ENCODE measurements at regions not wholly inside any gene's neighbourhood (a gene's known extent, or its start where the extent isn't known, plus 50 kb on each side); places are given as distances from the start of the nearest gene placed in this dataset.
"Not testable (repeated sequence)": the region's sequence is repeated elsewhere in the genome, so short reads cannot be mapped to it uniquely, and the experiment has no call there.

- H3K4me3 ChIP-seq (ENCODE audit: insufficient read depth in 1 of 2, low read depth in 1 of 2, low read length in 2 of 2): no peak overlapping the region
- H2AFZ ChIP-seq (ENCODE audit: low read depth, low read length): no peak overlapping the region
- no peak overlapping the region for H4K8ac ChIP-seq (ENCODE audit: low read length)
- no peak overlapping the region for H2AK5ac ChIP-seq (ENCODE audit: low read length, severe bottlenecking)
- H3K4me2 ChIP-seq (ENCODE audit: low read length, poor library complexity, severe bottlenecking): no peak overlapping the region
- H3K4me1 ChIP-seq (ENCODE audit: control insufficient read depth, insufficient read depth, low read depth, low read length): no peaks in the 10 kb centered on the region
- H3K14ac ChIP-seq (ENCODE audit: low read length in 2 of 2): no peak overlapping the region
- H2BK15ac ChIP-seq (ENCODE audit: low read depth, poor library complexity, severe bottlenecking): no peak overlapping the region
- H4K91ac ChIP-seq (ENCODE audit: low read length): no peak overlapping the region
- H2BK120ac ChIP-seq (ENCODE audit: low read depth, low read length): no peak overlapping the region
- no peaks in the 10 kb centered on the region for H3K36me3 ChIP-seq (ENCODE audit: control insufficient read depth in 1 of 2, insufficient read depth in 2 of 2, low read depth in 1 of 2, low read length in 2 of 2)
- no peak overlapping the region for H2BK5ac ChIP-seq (ENCODE audit: low read depth, low read length, poor library complexity, severe bottlenecking)
- H3K79me1 ChIP-seq (replicated peaks; ENCODE audit: low read length, poor library complexity, severe bottlenecking): no peaks in the 10 kb centered on the region
- no peak overlapping the region for H3K27ac ChIP-seq (ENCODE audit: low read length, poor library complexity, severe bottlenecking)
- H3K9me3 ChIP-seq (ENCODE audit: control insufficient read depth, low read length): peaks cover 5% of the 10 kb centered on the region
- no peak overlapping the region for H3K23ac ChIP-seq (ENCODE audit: low read length in 2 of 2)
- no peak overlapping the region for H2BK12ac ChIP-seq (ENCODE audit: low read length in 2 of 2)
- H3K9ac ChIP-seq (ENCODE audit: low read length): no peak overlapping the region
- DNase-seq: peak; percentile 36
- no peak overlapping the region for H3K4ac ChIP-seq (ENCODE audit: low read depth in 1 of 2, low read length in 2 of 2)
- H3K27me3 ChIP-seq (ENCODE audit: control insufficient read depth in 1 of 2, insufficient read depth in 1 of 2, low read length in 2 of 2): peaks cover 0 to 5% of the 10 kb centered on the region in 2 experiments
- no peak overlapping the region for H3K18ac ChIP-seq (ENCODE audit: low read depth in 1 of 2, low read length in 2 of 2)
Measured at GRCh38 chrX:40809210-40809609, 73.9 kb upstream of the MED14 start.

GRCh38 chrX:40815045-40815444 lies 79.7 kb upstream of the MED14 start:
- H3K23ac ChIP-seq (ENCODE audit: low read length in 2 of 2); DNase-seq; H3K9ac ChIP-seq (ENCODE audit: low read length); H3K4me3 ChIP-seq (ENCODE audit: insufficient read depth in 1 of 2, low read depth in 1 of 2, low read length in 2 of 2); H2BK12ac ChIP-seq (ENCODE audit: low read length in 2 of 2); H3K27ac ChIP-seq (ENCODE audit: low read length, poor library complexity, severe bottlenecking); H2BK15ac ChIP-seq (ENCODE audit: low read depth, poor library complexity, severe bottlenecking); H4K8ac ChIP-seq (ENCODE audit: low read length); H4K91ac ChIP-seq (ENCODE audit: low read length); H2AK5ac ChIP-seq (ENCODE audit: low read length, severe bottlenecking); H3K18ac ChIP-seq (ENCODE audit: low read depth in 1 of 2, low read length in 2 of 2); H2AFZ ChIP-seq (ENCODE audit: low read depth, low read length); H3K4ac ChIP-seq (ENCODE audit: low read depth in 1 of 2, low read length in 2 of 2); H3K27me3 ChIP-seq (ENCODE audit: control insufficient read depth in 1 of 2, insufficient read depth in 1 of 2, low read length in 2 of 2); H2BK5ac ChIP-seq (ENCODE audit: low read depth, low read length, poor library complexity, severe bottlenecking); H3K4me1 ChIP-seq (ENCODE audit: control insufficient read depth, insufficient read depth, low read depth, low read length); H3K4me2 ChIP-seq (ENCODE audit: low read length, poor library complexity, severe bottlenecking); H3K79me1 ChIP-seq (replicated peaks; ENCODE audit: low read length, poor library complexity, severe bottlenecking); H3K36me3 ChIP-seq (ENCODE audit: control insufficient read depth in 1 of 2, insufficient read depth in 2 of 2, low read depth in 1 of 2, low read length in 2 of 2); H2BK120ac ChIP-seq (ENCODE audit: low read depth, low read length); H3K14ac ChIP-seq (ENCODE audit: low read length in 2 of 2): not testable (repeated sequence)
- H3K9me3 ChIP-seq (ENCODE audit: control insufficient read depth, low read length): peaks cover 30% of the 10 kb centered on the region

DNA sequence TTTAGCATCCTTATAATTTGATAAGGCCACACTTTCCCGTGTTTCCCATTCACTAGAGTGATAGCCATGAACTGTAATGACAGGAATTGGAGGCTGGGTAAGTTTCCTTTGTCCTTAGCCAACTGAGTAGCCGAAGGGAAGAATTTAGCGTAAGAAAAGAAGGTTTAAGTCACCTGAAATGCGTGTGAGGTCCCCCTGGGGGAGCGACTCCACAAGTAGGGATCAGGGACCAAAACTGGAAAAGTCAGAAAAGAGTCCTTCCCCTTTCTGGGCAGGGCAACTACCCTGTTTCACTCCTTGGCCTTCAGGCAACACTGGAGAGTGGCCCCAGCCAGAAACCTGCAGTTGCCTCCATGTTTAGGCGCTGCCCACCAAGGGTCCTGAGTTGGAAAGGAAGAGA lies 81.6 kb upstream of the MED14 start:
- 61% methylated on average over 6 of the region's 6 CpGs for WGBS
- no peak overlapping the region for H4K8ac ChIP-seq (ENCODE audit: low read length)
- no peak overlapping the region for H3K4me2 ChIP-seq (ENCODE audit: low read length, poor library complexity, severe bottlenecking)
- H3K23ac ChIP-seq (ENCODE audit: low read length in 2 of 2): no peak overlapping the region
- H2BK12ac ChIP-seq (ENCODE audit: low read length in 2 of 2): no peak overlapping the region
- no peak overlapping the region for H2BK15ac ChIP-seq (ENCODE audit: low read depth, poor library complexity, severe bottlenecking)
- H2AFZ ChIP-seq (ENCODE audit: low read depth, low read length): no peak overlapping the region
- no peak overlapping the region for H3K14ac ChIP-seq (ENCODE audit: low read length in 2 of 2)
- no peaks in the 10 kb centered on the region for H3K36me3 ChIP-seq (ENCODE audit: control insufficient read depth in 1 of 2, insufficient read depth in 2 of 2, low read depth in 1 of 2, low read length in 2 of 2)
- H3K27ac ChIP-seq (ENCODE audit: low read length, poor library complexity, severe bottlenecking): no peak overlapping the region
- H3K9ac ChIP-seq (ENCODE audit: low read length): no peak overlapping the region
- H3K4ac ChIP-seq (ENCODE audit: low read depth in 1 of 2, low read length in 2 of 2): no peak overlapping the region
- H3K4me3 ChIP-seq (ENCODE audit: insufficient read depth in 1 of 2, low read depth in 1 of 2, low read length in 2 of 2): no peak overlapping the region
- no peak overlapping the region for H2BK5ac ChIP-seq (ENCODE audit: low read depth, low read length, poor library complexity, severe bottlenecking)
- no peak overlapping the region for H3K18ac ChIP-seq (ENCODE audit: low read depth in 1 of 2, low read length in 2 of 2)
- no peak overlapping the region for H4K91ac ChIP-seq (ENCODE audit: low read length)
- no peak overlapping the region for H2BK120ac ChIP-seq (ENCODE audit: low read depth, low read length)
- no peak overlapping the region for H2AK5ac ChIP-seq (ENCODE audit: low read length, severe bottlenecking)
- no peaks in the 10 kb centered on the region for H3K4me1 ChIP-seq (ENCODE audit: control insufficient read depth, insufficient read depth, low read depth, low read length)
- no peaks in the 10 kb centered on the region for H3K79me1 ChIP-seq (replicated peaks; ENCODE audit: low read length, poor library complexity, severe bottlenecking)
- H3K9me3 ChIP-seq (ENCODE audit: control insufficient read depth, low read length): peaks cover 30% of the 10 kb centered on the region
- no peak for DNase-seq
- H3K27me3 ChIP-seq (ENCODE audit: control insufficient read depth in 1 of 2, insufficient read depth in 1 of 2, low read length in 2 of 2): peaks cover 0 to 9% of the 10 kb centered on the region in 2 experiments

DNA sequence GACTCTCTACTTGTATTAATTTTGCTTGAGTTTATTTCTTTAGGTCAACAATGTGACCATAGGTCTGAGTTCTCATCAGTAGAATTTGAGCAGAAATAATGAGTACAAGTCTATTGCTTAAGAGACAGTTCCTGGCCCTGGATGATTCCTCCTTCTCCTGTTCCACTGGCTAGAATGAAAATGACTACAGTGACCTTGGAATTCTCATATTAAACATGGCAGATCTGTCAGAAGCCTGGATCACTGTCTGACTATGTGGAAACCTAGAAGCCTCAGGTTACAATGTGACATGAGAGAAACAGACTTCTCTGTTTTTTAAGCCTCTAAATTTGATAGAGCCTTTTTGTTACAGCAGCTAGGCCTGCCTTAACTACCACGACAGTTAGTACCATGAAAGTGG lies 82.9 kb upstream of the MED14 start:
- WGBS: no CpG with 5 or more reads among the region's 1 CpG

More for the DNA sequence above, 82.9 kb upstream of the MED14 start:
- Histone ChIP-seq H2AFZ (ENCODE audit: low read depth, low read length) (no peak overlapping the region), H4K91ac (ENCODE audit: low read length) (no peak overlapping the region), H2AK5ac (ENCODE audit: low read length, severe bottlenecking) (no peak overlapping the region), H2BK5ac (ENCODE audit: low read depth, low read length, poor library complexity, severe bottlenecking) (no peak overlapping the region), H3K23ac (ENCODE audit: low read length in 2 of 2) (no peak overlapping the region), H3K4ac (ENCODE audit: low read depth in 1 of 2, low read length in 2 of 2) (no peak overlapping the region), H3K36me3 (ENCODE audit: control insufficient read depth in 1 of 2, insufficient read depth in 2 of 2, low read depth in 1 of 2, low read length in 2 of 2) (no peaks in the 10 kb centered on the region), H3K79me1 (replicated peaks; ENCODE audit: low read length, poor library complexity, severe bottlenecking) (no peaks in the 10 kb centered on the region), H3K9me3 (ENCODE audit: control insufficient read depth, low read length) (peaks cover 31% of the 10 kb centered on the region), H3K27ac (ENCODE audit: low read length, poor library complexity, severe bottlenecking) (no peak overlapping the region), H3K14ac (ENCODE audit: low read length in 2 of 2) (no peak overlapping the region), H3K27me3 (ENCODE audit: control insufficient read depth in 1 of 2, insufficient read depth in 1 of 2, low read length in 2 of 2) (peaks cover 0 to 7% of the 10 kb centered on the region in 2 experiments), H3K4me1 (ENCODE audit: control insufficient read depth, insufficient read depth, low read depth, low read length) (no peaks in the 10 kb centered on the region), H4K8ac (ENCODE audit: low read length) (no peak overlapping the region), H3K9ac (ENCODE audit: low read length) (no peak overlapping the region), H3K4me3 (ENCODE audit: insufficient read depth in 1 of 2, low read depth in 1 of 2, low read length in 2 of 2) (no peak overlapping the region), H3K4me2 (ENCODE audit: low read length, poor library complexity, severe bottlenecking) (no peak overlapping the region), H2BK12ac (ENCODE audit: low read length in 2 of 2) (no peak overlapping the region), H3K18ac (ENCODE audit: low read depth in 1 of 2, low read length in 2 of 2) (no peak overlapping the region), H2BK120ac (ENCODE audit: low read depth, low read length) (no peak overlapping the region), H2BK15ac (ENCODE audit: low read depth, poor library complexity, severe bottlenecking) (no peak overlapping the region)
- no peak for DNase-seq

Measured in mesenchymal stem cell (in vitro differentiated cells and primary cell).